ENCODE measurements at regions not wholly inside any gene's neighbourhood (a gene's known extent, or its start where the extent isn't known, plus 50 kb on each side); places are given as distances from the start of the nearest gene placed in this dataset.

DNA sequence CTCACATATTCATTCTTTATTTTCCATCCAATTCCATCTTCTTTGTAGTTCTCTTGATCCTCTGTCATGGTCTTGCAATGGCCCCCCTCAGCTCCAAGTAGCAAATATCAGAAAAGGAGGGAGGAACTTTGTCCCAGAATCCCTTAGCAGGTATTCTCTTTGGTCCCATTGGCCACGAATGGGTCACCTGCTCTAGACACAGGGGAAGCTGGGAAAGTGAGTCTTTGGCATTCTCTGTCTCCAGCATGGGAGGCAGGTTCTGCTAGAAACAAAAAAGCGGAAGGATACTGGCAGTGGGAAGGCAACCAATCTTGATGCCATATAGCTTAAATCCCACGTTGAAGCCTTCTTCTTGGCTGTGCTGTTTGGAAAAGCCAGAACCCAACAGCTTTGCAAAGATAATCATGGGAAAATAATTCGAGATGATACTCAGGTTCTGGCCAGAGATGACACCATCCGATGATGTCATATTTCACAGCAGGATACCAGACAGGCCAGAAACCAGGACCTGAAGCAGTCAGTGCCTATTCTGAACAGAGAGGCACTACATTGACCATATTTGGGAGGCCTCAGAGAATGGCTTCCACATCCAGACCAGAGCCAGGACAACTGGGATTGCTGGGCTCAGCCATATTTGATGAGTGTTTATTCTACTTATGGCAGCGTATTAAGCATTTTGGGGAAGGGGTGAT, 110.4 kb upstream of the ATXN3L start:
- H2BK20ac ChIP-seq (ENCODE audit: low read depth, low read length, poor library complexity, severe bottlenecking): no peak overlapping the region
- no peak for DNase-seq

More for the DNA sequence above, 110.4 kb upstream of the ATXN3L start:
- no peaks in the 10 kb centered on the region for H3K27me3 Mint-ChIP-seq (ENCODE audit: low read depth)
- H3K56ac ChIP-seq (ENCODE audit: insufficient read length, low read depth, low read length): no peak overlapping the region
- no peaks in the 10 kb centered on the region for H3K23me2 ChIP-seq (ENCODE audit: insufficient read length, low read depth, low read length, poor library complexity, severe bottlenecking)
- H3K79me2 ChIP-seq (ENCODE audit: insufficient read depth, low read length): no peaks in the 10 kb centered on the region
- H3K4me2 ChIP-seq (ENCODE audit: insufficient read depth, insufficient read length, low read length): no peak overlapping the region
- H3K9me3 ChIP-seq (ENCODE audit: control insufficient read depth, low read depth, low read length): no peaks in the 10 kb centered on the region
- no peak overlapping the region for H3K23ac ChIP-seq (ENCODE audit: insufficient read length, low read depth, low read length)
- H3K9me3 Mint-ChIP-seq: peaks cover 49 to 59% of the 10 kb centered on the region in 2 experiments
- no peak overlapping the region for H2BK12ac ChIP-seq (ENCODE audit: insufficient read length, low read depth, low read length)
- no peak overlapping the region for H4K5ac ChIP-seq (ENCODE audit: insufficient read length, low read depth, low read length)
- no CpG with 5 or more reads among the region's 6 CpGs for WGBS (ENCODE audit: extremely low coverage, insufficient read length, low lambda C conversion rate)
- no peak overlapping the region for H2BK5ac ChIP-seq (ENCODE audit: insufficient read length, low read length)
- TF ChIP-seq, protein P1, sequence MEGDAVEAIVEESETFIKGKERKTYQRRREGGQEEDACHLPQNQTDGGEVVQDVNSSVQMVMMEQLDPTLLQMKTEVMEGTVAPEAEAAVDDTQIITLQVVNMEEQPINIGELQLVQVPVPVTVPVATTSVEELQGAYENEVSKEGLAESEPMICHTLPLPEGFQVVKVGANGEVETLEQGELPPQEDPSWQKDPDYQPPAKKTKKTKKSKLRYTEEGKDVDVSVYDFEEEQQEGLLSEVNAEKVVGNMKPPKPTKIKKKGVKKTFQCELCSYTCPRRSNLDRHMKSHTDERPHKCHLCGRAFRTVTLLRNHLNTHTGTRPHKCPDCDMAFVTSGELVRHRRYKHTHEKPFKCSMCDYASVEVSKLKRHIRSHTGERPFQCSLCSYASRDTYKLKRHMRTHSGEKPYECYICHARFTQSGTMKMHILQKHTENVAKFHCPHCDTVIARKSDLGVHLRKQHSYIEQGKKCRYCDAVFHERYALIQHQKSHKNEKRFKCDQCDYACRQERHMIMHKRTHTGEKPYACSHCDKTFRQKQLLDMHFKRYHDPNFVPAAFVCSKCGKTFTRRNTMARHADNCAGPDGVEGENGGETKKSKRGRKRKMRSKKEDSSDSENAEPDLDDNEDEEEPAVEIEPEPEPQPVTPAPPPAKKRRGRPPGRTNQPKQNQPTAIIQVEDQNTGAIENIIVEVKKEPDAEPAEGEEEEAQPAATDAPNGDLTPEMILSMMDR (conservative IDR thresholded peaks at IDR 0.05): no peak
- no peak overlapping the region for H2BK120ac ChIP-seq (ENCODE audit: low read depth, low read length, poor library complexity, severe bottlenecking)
- peaks cover 14 to 15% of the 10 kb centered on the region in 2 experiments for H3K4me1 Mint-ChIP-seq
- no peak overlapping the region for H2AFZ ChIP-seq (ENCODE audit: low read length)
- H4K20me1 ChIP-seq (ENCODE audit: control insufficient read depth, insufficient read depth, insufficient read length): no peaks in the 10 kb centered on the region
- no peak overlapping the region for H2AK5ac ChIP-seq (ENCODE audit: insufficient read length, low read length)
- no peak overlapping the region for H4K8ac ChIP-seq (replicated peaks; ENCODE audit: insufficient read length, low read depth, low read length)
- H3K27ac ChIP-seq (ENCODE audit: insufficient read length, low read depth, low read length): no peak overlapping the region
- no peak overlapping the region for H3K4me3 Mint-ChIP-seq
- no peaks in the 10 kb centered on the region for H3K27me3 ChIP-seq (ENCODE audit: insufficient read depth, low read length)
- no peaks in the 10 kb centered on the region for H3K79me1 ChIP-seq (ENCODE audit: insufficient read depth, low read depth, low read length, poor library complexity, severe bottlenecking)
- H3K36me3 Mint-ChIP-seq (ENCODE audit: insufficient read depth in 1 of 3, low read depth in 3 of 3): peaks cover 3 to 7% (median 5%) of the 10 kb centered on the region in 3 experiments; a peak in 5 of 7 replicates
- no peak overlapping the region for H3K4ac ChIP-seq (ENCODE audit: low read depth, low read length)
- no peak overlapping the region for H4K91ac ChIP-seq (ENCODE audit: insufficient read length, low read depth, low read length)
- no peak overlapping the region for H2BK15ac ChIP-seq (ENCODE audit: low read depth, low read length)
- no peak overlapping the region for H3K18ac ChIP-seq (ENCODE audit: insufficient read length, low read depth, low read length)
- no peak overlapping the region for H3K27ac Mint-ChIP-seq
- no peak overlapping the region for H3K14ac ChIP-seq (ENCODE audit: insufficient read depth, low read length)
- H3K9ac ChIP-seq (ENCODE audit: extremely low read depth, insufficient read length, low read length): no peak overlapping the region
- no peak overlapping the region for H3T11ph ChIP-seq (ENCODE audit: low read length)
- peaks cover 3% of the 10 kb centered on the region; the same call in 1 of the 2 replicates for H3K4me1 ChIP-seq (ENCODE audit: insufficient read depth, low read length)

All from H9 (cell line).